ENCODE measurements at regions not wholly inside any gene's neighbourhood (a gene's known extent, or its start where the extent isn't known, plus 50 kb on each side); places are given as distances from the start of the nearest gene placed in this dataset.
"Not testable (repeated sequence)": the region's sequence is repeated elsewhere in the genome, so short reads cannot be mapped to it uniquely, and the experiment has no call there.

- DNase-seq: no peak
Observed at GRCh38 chr19:27971071-27971470, 1241.9 kb downstream of the UQCRFS1 start.

DNA sequence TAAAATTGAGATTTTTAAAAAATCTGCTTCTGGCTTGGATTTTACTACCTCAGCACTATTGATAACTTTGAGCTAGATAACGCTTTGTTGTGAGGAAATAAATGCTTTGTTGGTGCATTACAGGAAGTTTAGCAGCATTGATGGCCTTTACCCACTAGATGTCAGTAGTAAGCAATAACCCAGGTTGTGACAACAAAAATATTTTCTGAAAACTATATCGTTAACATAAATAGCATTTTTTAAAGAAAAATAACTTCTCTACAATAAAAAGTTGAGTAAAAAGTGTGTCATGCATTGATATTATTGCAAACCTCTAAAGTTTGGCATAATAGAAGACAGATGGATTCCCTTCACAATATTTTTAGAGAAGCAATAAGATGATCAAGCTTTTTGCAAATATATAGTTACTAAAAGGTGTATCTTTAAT lies 1246.5 kb downstream of the UQCRFS1 start:
- no peak for DNase-seq

DNA sequence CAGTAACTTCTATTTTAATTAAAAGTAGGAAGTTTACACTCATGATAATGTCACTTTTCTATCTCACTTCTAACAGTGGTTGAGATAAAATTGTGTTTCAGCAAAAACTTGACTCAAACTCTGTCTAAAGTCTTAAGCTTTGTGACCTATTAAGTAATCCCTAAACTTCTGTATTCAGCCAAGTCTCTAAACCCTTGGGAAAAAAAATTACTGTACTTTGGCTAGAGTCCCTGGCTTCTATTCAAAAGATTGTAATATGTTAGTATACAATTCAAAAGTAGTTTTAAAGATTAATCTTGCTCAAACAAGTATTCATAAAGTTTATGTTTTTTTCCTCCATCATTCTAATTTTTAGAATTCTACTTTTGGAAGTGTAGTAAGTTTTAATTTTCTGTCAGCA lies 1248.8 kb downstream of the UQCRFS1 start:
- no peak for DNase-seq

DNA sequence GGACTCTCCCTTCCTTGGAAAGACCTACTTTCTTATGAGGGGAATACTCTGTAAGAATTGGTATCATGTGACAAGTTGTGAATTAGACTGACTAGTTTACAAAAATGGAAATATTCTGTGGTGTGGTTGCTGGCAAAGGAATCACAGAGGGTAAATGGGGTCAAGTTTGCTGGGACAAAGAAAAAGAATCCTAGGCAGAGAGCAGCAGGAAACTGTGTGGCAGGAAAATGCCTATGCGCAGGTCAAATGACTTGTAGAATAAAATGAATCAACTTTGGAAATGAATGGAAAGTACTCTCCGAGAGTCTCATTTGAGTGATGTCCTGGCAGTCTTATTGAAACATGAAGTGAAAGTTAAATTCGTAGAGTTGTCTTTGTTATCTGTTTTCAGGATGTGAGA lies 1250.7 kb downstream of the UQCRFS1 start:
- no peak for DNase-seq

DNA sequence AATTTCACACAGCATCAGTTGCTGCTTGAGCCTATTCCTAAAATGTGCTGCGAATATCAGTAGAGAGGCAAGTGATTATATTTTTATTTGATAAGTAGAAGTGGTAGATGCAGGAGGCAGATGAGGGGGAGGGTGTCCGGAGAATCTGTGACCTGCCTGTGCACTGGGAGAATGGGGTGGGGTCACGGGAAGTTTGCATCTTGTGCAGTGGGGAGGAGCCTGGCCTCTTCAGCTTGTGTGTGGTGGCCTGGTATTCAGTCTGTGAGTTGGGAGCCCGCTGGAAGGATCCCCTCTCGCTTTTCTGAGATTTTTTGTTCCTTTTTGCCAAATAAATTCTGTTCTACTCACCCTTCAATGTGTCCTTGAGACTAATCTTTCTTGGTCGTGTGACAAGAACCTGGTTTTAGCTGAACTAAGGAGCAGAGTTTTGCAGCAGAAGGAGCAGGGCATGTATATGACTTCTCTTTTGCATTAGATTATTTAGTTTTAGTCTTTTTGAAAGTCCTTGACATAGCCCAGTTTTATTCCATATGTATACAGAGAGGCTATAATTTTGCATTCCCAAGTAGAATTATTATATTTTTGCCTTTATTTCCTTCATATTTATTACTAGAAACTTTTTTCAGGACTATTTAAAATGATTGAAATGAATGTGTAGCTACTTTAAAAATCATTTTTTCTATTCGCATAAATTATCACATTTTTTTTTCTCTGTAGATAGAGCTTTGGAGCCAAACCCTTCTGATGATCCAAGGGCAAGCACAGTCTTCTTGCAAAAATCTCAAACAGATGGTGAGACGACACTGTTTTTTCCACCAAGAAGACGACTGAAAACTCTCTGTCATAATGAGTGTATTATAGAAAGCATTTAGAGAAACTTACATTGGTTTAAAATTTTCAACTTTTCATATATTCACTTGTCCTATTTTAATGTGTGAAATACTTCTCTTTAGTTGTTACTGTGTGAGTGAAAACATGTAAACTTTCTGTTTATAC lies 1257.2 kb downstream of the UQCRFS1 start:
- no peak for DNase-seq

DNA sequence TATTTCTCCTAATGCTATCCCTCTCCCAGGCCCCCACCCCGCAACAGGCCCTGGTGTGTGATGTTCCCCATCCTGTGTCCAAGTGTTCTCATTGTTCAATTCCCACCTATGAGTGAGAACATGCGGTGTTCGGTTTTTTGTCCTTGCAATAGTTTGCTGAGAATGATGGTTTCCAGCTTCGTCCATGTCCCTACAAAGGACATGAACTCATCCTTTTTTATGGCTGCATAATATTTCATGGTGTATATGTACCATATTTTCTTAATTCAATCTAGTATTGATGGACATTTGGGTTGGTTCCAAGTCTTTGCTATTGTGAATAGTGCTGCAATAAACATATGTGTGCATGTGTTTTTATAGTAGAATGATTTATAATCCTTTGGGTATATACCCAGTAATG lies 1270.3 kb downstream of the UQCRFS1 start:
- not testable (repeated sequence) for DNase-seq

DNA sequence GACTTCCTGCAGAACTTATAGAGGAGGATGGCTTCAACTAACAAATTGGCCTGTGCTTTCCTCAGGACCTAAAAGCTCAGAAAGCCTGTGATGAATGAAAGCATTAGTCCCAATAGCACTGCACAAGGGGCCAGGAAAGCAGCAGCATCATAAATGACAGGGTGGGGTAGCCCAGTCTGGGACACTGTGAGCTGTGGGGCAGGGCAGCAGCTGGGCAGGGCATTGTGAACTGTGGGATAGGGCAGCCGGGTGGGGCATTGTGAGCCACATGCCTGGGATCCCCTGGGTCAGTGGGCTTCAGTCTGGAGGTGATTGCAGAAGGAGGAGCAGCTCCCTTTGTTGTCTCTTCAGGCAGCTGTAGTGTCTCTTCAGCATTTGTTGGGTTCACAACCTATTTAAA lies 1276.8 kb downstream of the UQCRFS1 start:
- no peak for DNase-seq

DNA sequence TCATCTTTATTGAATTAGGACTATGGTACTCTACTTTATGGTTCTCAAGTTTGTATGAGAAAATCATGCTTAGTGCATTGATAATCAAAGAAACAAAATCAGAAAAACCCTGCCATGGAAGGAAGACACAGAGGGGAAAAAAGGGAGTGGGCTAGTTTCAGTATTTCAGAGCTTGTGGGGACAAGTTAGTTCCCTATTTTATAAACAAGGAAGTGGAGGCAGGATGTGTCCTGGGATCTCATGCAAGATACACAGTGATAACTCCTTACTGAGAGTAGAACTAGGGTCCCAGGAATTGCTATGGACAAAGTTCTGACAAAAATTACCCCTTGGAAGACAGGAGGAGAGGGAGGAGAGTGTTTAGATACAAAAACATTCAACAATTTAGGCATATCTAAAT lies 1277.3 kb downstream of the UQCRFS1 start:
- no peak for DNase-seq

DNA sequence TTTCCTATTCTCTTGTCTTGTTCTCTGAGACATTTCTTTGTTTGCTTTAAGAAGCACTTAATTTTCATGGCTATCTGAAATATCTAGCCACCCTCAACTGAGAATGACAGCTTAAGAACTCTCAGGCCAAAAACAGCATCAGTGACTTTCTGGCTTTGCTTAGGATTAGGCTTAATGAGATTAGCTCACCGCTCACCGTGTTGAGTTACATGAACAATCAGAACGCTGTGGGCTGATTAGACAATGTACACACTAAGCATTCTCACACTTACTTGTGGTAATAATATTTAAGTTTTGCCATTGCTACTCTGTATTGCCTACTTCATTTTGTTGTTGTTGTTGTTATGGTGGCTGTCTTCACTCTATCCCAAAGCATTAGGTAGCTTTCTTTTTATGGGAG lies 1283.6 kb downstream of the UQCRFS1 start:
- DNase-seq: no peak

GRCh38 chr19:27925202-27925601 lies 1287.7 kb downstream of the UQCRFS1 start:
- no peak for DNase-seq

DNA sequence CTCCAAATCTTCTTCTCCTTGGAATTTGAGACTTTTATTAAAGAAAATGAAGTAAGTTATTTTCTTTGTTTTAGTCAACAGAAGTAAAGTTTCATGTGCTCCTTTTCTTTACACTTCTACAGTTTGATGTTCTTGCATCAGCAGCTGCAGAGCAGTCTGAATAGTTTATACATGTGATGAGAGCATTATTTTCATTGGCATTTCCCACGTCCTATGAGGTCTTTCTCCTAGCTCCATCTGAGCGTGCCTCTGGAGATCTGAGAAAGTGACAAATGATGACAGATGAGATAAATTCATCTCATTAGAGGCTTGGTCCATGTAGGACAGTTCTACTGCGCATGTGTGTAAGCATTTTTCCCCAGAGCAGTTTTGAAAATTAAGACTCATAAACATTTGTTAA lies 1290.0 kb downstream of the UQCRFS1 start:
- no peak for DNase-seq

- no peak for DNase-seq
Observed at GRCh38 chr19:27920774-27921173, 1292.2 kb downstream of the UQCRFS1 start.

GRCh38 chr19:27918818-27919217 lies 1294.1 kb downstream of the UQCRFS1 start:
- no peak for DNase-seq

DNA sequence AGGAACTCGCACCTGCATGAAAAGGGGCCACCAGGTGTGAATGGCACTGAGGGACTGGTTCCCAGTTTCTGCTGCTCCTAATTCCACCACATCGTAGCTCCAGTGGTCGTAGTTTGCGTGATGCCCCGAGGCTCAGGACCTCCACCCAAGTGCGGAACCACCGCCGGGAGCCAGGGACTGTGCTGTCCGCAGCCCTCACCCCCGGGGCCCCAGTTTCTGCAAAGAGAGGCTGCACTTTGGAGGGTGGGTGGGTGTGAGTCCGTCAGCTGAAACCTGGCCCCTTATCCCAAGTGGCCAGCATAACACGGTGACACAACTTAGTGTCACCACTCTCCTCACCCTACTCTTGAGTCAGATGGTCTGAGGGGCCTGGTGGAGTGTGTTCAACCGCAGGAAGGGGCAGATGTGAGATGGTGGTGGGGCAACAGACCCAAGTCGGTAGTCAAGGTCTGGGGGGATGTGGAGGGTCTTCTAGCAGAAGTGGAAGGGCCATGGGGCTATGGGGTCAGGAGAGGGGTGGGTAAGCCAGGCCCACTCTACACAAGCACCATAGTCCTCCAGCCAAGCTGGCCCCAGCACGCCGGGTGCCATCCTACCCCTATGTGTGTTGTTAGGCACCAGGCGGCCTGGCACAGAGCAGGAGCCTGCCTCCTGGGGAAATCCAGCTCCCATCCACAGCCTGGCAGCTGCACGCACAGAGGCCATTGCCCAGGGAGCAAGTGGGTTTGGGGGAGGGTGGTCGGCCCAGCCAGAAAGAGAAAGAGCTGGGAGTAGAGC lies 1301.6 kb downstream of the UQCRFS1 start:
- no peak for DNase-seq

- DNase-seq: no peak
Observed at GRCh38 chr19:27909861-27910260, 1303.1 kb downstream of the UQCRFS1 start.

- DNase-seq: no peak
Observed at GRCh38 chr19:27909185-27909840, 1303.6 kb downstream of the UQCRFS1 start.

GRCh38 chr19:27906081-27906480 lies 1306.9 kb downstream of the UQCRFS1 start:
- no peak for DNase-seq

DNA sequence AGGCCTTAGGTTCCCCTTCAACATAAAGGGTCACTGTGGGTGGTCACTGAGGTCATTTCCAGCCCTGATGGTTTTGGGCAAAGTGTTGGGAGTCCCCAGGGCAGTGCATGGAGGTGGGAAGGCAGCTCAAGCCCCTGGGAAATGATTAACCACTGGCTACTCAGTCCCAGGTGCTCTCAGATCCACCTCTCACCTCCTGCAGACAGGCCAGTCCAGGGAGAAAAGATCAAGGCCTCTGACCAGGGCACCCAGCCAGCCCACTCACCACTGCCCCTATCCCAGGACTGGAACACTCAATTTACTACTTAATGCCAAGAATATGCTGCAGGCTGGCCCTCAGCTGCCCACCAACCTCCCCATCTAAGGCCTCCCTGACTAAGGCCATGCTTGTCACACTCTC lies 1307.9 kb downstream of the UQCRFS1 start:
- no peak for DNase-seq

DNA sequence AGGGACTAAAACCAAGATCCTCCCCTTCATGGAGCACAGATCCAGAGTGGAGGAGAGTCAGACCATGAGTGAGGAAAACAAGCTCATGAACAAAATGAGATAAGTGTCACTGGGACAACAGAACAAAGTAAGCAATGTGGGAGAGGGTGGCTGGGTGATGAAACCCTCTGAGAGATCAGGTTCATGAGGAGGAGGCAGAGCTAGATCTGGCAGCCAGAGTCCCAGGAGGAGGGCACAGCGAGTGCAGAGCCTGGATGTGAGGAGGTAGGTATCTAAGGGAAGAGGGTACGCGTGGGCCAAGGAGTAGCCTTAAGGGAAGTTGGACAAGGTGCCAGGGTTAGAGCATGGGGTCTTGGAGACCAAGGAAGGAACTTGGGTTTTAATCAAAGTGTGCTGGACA lies 1311.9 kb downstream of the UQCRFS1 start:
- DNase-seq: no peak

DNA sequence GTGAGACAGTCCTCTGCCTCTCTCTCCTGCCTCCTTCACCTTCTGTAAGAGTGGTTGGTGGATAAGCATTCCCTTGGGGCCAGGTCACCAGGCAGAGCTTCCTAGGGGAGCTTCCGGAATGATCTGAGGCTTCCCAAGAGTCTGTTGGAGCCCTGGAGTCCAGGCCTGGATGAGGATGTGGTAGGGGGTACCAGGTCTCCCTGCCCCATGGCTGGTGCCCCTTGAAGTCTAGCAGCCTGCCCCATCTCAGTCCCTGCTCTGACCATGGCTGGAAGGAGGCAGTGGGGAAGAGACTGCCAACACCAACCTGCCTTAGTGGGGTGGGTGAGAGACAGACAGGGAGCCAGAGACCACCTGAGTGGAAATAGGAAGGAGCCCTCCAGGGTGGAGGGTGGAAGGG lies 1316.9 kb downstream of the UQCRFS1 start:
- no peak for DNase-seq

- no peak for DNase-seq
Observed at GRCh38 chr19:27894906-27895754, 1317.8 kb downstream of the UQCRFS1 start.

GRCh38 chr19:27892500-27892899 lies 1320.5 kb downstream of the UQCRFS1 start:
- no peak for DNase-seq
